Pulmonary artery endothelial cell (primary cell): ENCODE measurements at regions not wholly inside any gene's neighbourhood (a gene's known extent, or its start where the extent isn't known, plus 50 kb on each side); places are given as distances from the start of the nearest gene placed in this dataset.

Source experiments
- DNase-seq: peaks from one replicate; pipeline ENCODE4 v3.0.0-alpha.2; 2011; ENCODE audit warnings: low read depth, low spot score

GRCh38 chr17:77455111-77455890 is 314.5 kb downstream of the SEC14L1 start:
- no peak for DNase-seq

- no peak for DNase-seq
Measured at GRCh38 chr17:77455891-77456260, 315.1 kb downstream of the SEC14L1 start.

GRCh38 chr17:77456271-77456950 is 315.6 kb downstream of the SEC14L1 start:
- DNase-seq, result no peak

- DNase-seq, result no peak
Measured at GRCh38 chr17:77456951-77457548, 316.3 kb downstream of the SEC14L1 start.

GRCh38 chr17:77457572-77458201 is 316.9 kb downstream of the SEC14L1 start:
- DNase-seq, result no peak

- DNase-seq, result no peak
Measured at GRCh38 chr17:77458202-77459017, 317.6 kb downstream of the SEC14L1 start.

- no peak for DNase-seq
Measured at GRCh38 chr17:77459018-77459755, 318.4 kb downstream of the SEC14L1 start.

- no peak for DNase-seq
Measured at GRCh38 chr17:77460514-77461046, 319.8 kb downstream of the SEC14L1 start.

GRCh38 chr17:77461277-77462057 is 320.7 kb downstream of the SEC14L1 start:
- DNase-seq, result no peak

- no peak for DNase-seq
Measured at GRCh38 chr17:77462090-77462489, 321.3 kb downstream of the SEC14L1 start.

- DNase-seq, result no peak
Measured at GRCh38 chr17:77462553-77463497, 322.1 kb downstream of the SEC14L1 start.

GRCh38 chr17:77464988-77465357 is 324.2 kb downstream of the SEC14L1 start:
- DNase-seq, result no peak

- no peak for DNase-seq
Measured at GRCh38 chr17:77465358-77466041, 324.7 kb downstream of the SEC14L1 start.

GRCh38 chr17:77466140-77466539 is 325.4 kb downstream of the SEC14L1 start:
- DNase-seq, result no peak

GRCh38 chr17:77466596-77467223 is 325.9 kb downstream of the SEC14L1 start:
- DNase-seq, result no peak

- no peak for DNase-seq
Measured at GRCh38 chr17:77467521-77467920, 326.8 kb downstream of the SEC14L1 start.

- no peak for DNase-seq
Measured at GRCh38 chr17:77468897-77469296, 328.1 kb downstream of the SEC14L1 start.
